Psoas muscle (tissue), 7 donors: ENCODE measurements at regions not wholly inside any gene's neighbourhood (a gene's known extent, or its start where the extent isn't known, plus 50 kb on each side); places are given as distances from the start of the nearest gene placed in this dataset.

Source experiments
- ATAC-seq, 4 donors: fragments of 200-7000 bp; cut with Tn5 transposase; one replicate each; pipeline ENCODE4 v1.9.1; 2020; ENCODE audit warnings: moderate library complexity in 3 of 4, mild to moderate bottlenecking in 2 of 4
- DNase-seq, 2 donors: peaks; one replicate each; pipeline ENCODE4 v3.0.0-alpha.2; 2020
- H3K27ac ChIP-seq: fragments of 200-600 bp; one replicate; pipeline ENCODE4 v1.8.0; 2022
- H3K27me3 ChIP-seq, 3 donors: fragments of 200-600 bp in 1 of 3; one replicate each; pipeline versions ENCODE4 v1.6.1 to v1.8.0; 2013 to 2022; ENCODE audit warnings: low read length in 2 of 3, mild to moderate bottlenecking in 2 of 3, moderate library complexity in 1 of 3; ENCODE audit not compliant: insufficient read depth in 3 of 3
- H3K36me3 ChIP-seq, 2 donors: fragments of 200-600 bp in 1 of 2; one replicate each; pipeline versions ENCODE4 v1.6.1 to v1.8.0; 2013 to 2022; ENCODE audit warnings: low read depth in 1 of 2, mild to moderate bottlenecking in 1 of 2, moderate library complexity in 1 of 2; ENCODE audit not compliant: insufficient read depth in 1 of 2
- H3K4me1 ChIP-seq: fragments of 200-600 bp; one replicate; pipeline ENCODE4 v1.8.0; 2022
- H3K4me3 ChIP-seq: fragments of 200-600 bp; one replicate; pipeline ENCODE4 v1.8.0; 2022; ENCODE audit warnings: mild to moderate bottlenecking
- H3K9me3 ChIP-seq: fragments of 200-600 bp; one replicate; pipeline ENCODE4 v1.8.0; 2022
- CTCF ChIP-seq: fragments of 200-600 bp; IDR thresholded peaks from one replicate; pipeline ENCODE4 v1.8.0; 2022; ENCODE audit warnings: antibody characterized with exemption
- WGBS, 3 donors: extraction: QIAGEN DNeasy Blood & Tissue Kit; methylation state at CpG; one replicate each; pipeline versions ENCODE4 v1.1.6 to v1.1.7; 2013; 5-methylcytosine and 5-hydroxymethylcytosine counted together
- intact Hi-C, 2 donors: fragments of 100-400 bp; cut with DNase I; formaldehyde crosslinking; loops; one replicate each; pipeline versions ENCODE4 v1.11.0 to v1.14.2; 2022
- donor health status: healthy with polysubstance abuse.
- donor health status: DM: no; HTN: no; CAD: no; lungs with moderate emphysema.
- donor health status: Bipolar disorder and iron deficiency.
- donor health status: healthy.
- donor health status: DM: yes; HTN: yes; CAD: no.
- donor health status: DM: no; HTN: no; CAD: no.
- donor health status: DM: yes; HTN: yes; CAD: no.

- Histone ChIP-seq H3K27me3 (no peaks in the 10 kb centered on the region), H3K9me3 (peaks cover 3% of the 10 kb centered on the region), H3K36me3 (no peaks in the 10 kb centered on the region), H3K4me3 (no peak overlapping the region), H3K27ac (no peak overlapping the region), H3K4me1 (no peaks in the 10 kb centered on the region)
- DNase-seq, result no peak
- intact Hi-C loops, result no loop called here
- TF ChIP-seq CTCF, result no peak
- 40 to 45% (median 41%) methylated on average over 4 of the region's 4 CpGs for WGBS, 3 donors
- no peak for ATAC-seq
These were observed 1685.3 kb upstream of the TENM3 start for GRCh38 chr4:180557950-180558349.

- Histone ChIP-seq H3K4me3 (no peak overlapping the region), H3K27me3 (no peaks in the 10 kb centered on the region), H3K36me3 (no peaks in the 10 kb centered on the region), H3K27ac (no peak overlapping the region), H3K9me3 (peaks cover 3% of the 10 kb centered on the region), H3K4me1 (no peaks in the 10 kb centered on the region)
- DNase-seq, result no peak
- no peak for ATAC-seq
- intact Hi-C loops, result no loop called here
- WGBS, 3 donors, result 62 to 76% (median 65%) methylated on average over 7 of the region's 7 CpGs
- TF ChIP-seq CTCF, result no peak
These were observed 1684.8 kb upstream of the TENM3 start for GRCh38 chr4:180558427-180558826.

GRCh38 chr4:180560896-180561295 lies 1682.3 kb upstream of the TENM3 start:
- H3K9me3 ChIP-seq, result peaks cover 3% of the 10 kb centered on the region
- WGBS, 3 donors, result 46 to 57% (median 56%) methylated on average over 2 of the region's 2 CpGs
- no peaks in the 10 kb centered on the region for H3K27me3 ChIP-seq
- intact Hi-C loops, result no loop called here
- H3K27ac ChIP-seq, result no peak overlapping the region
- ATAC-seq, result no peak
- H3K36me3 ChIP-seq, result no peaks in the 10 kb centered on the region
- DNase-seq, result no peak
- no peak overlapping the region for H3K4me3 ChIP-seq
- no peak for TF ChIP-seq CTCF
- H3K4me1 ChIP-seq, result no peaks in the 10 kb centered on the region

GRCh38 chr4:180564026-180564425 lies 1679.2 kb upstream of the TENM3 start:
- TF ChIP-seq CTCF, result no peak
- 38 to 49% (median 47%) methylated on average over 3 of the region's 3 CpGs for WGBS, 3 donors
- no peak overlapping the region for H3K27ac ChIP-seq
- H3K9me3 ChIP-seq, result no peaks in the 10 kb centered on the region
- DNase-seq (no peak), ATAC-seq (no peak)
- H3K4me1 ChIP-seq, result no peaks in the 10 kb centered on the region
- intact Hi-C loops, result no loop called here
- no peaks in the 10 kb centered on the region for H3K27me3 ChIP-seq
- H3K4me3 ChIP-seq, result no peak overlapping the region
- H3K36me3 ChIP-seq, result no peaks in the 10 kb centered on the region

GRCh38 chr4:180564448-180564847 lies 1678.8 kb upstream of the TENM3 start:
- intact Hi-C loops, result no loop called here
- 35 to 38% (median 36%) methylated on average over 5 of the region's 5 CpGs for WGBS, 3 donors
- no peaks in the 10 kb centered on the region for H3K36me3 ChIP-seq
- no peak overlapping the region for H3K4me3 ChIP-seq
- H3K9me3 ChIP-seq, result no peaks in the 10 kb centered on the region
- TF ChIP-seq CTCF, result no peak
- no peak overlapping the region for H3K27ac ChIP-seq
- H3K4me1 ChIP-seq, result no peaks in the 10 kb centered on the region
- DNase-seq (no peak), ATAC-seq (no peak)
- no peaks in the 10 kb centered on the region for H3K27me3 ChIP-seq
